ENCODE measurements at regions not wholly inside any gene's neighbourhood (a gene's known extent, or its start where the extent isn't known, plus 50 kb on each side); places are given as distances from the start of the nearest gene placed in this dataset.
"Not testable (repeated sequence)": the region's sequence is repeated elsewhere in the genome, so short reads cannot be mapped to it uniquely, and the experiment has no call there.

GRCh38 chr5:167837127-167837526, 454.3 kb upstream of the WWC1 start:
- H3K27ac Mint-ChIP-seq = no peak overlapping the region
- peaks cover 0 to 13% (median 3%) of the 10 kb centered on the region in 9 donors for H3K9me3 Mint-ChIP-seq
- no peaks in the 10 kb centered on the region for H3K36me3 Mint-ChIP-seq
- POLR2A ChIA-PET = no interaction called here
- no peak overlapping the region for H3K4me3 Mint-ChIP-seq
- ATAC-seq = no peak
- no peaks in the 10 kb centered on the region for H3K4me1 Mint-ChIP-seq
- H3K27me3 Mint-ChIP-seq = peaks cover 0 to 5% (median 0%) of the 10 kb centered on the region in 5 donors
- no peak for DNase-seq

GRCh38 chr5:167839065-167839464, 452.4 kb upstream of the WWC1 start:
- no peak for DNase-seq
- POLR2A ChIA-PET = no interaction called here
- Mint-ChIP-seq H3K4me3 (no peak overlapping the region), H3K9me3 (peaks cover 0 to 9% (median 3%) of the 10 kb centered on the region in 9 donors), H3K36me3 (no peaks in the 10 kb centered on the region), H3K4me1 (no peaks in the 10 kb centered on the region), H3K27me3 (no peaks in the 10 kb centered on the region), H3K27ac (no peak overlapping the region)
- ATAC-seq = no peak

- Mint-ChIP-seq H3K4me3 (no peak overlapping the region), H3K27ac (peak overlapping the region in 1 of 10 donors; percentile 0), H3K27me3 (no peaks in the 10 kb centered on the region), H3K4me1 (no peaks in the 10 kb centered on the region), H3K36me3 (no peaks in the 10 kb centered on the region), H3K9me3 (peaks cover 0 to 16% (median 2%) of the 10 kb centered on the region in 9 donors)
- ATAC-seq (no peak), DNase-seq (no peak)
- POLR2A ChIA-PET = no interaction called here
Observed at GRCh38 chr5:167840527-167841130, 450.8 kb upstream of the WWC1 start.

- H3K4me3 Mint-ChIP-seq = no peak overlapping the region
- H3K36me3 Mint-ChIP-seq = no peaks in the 10 kb centered on the region
- DNase-seq (no peak), ATAC-seq (no peak)
- POLR2A ChIA-PET = no interaction called here
- H3K4me1 Mint-ChIP-seq = no peaks in the 10 kb centered on the region
- no peak overlapping the region for H3K27ac Mint-ChIP-seq
- peaks cover 0 to 4% (median 0%) of the 10 kb centered on the region in 5 donors for H3K27me3 Mint-ChIP-seq
- peaks cover 0 to 18% (median 3%) of the 10 kb centered on the region in 9 donors for H3K9me3 Mint-ChIP-seq
Observed at GRCh38 chr5:167843881-167844572, 447.4 kb upstream of the WWC1 start.

- Mint-ChIP-seq H3K9me3 (peaks cover 0 to 30% (median 3%) of the 10 kb centered on the region in 9 donors), H3K4me1 (no peaks in the 10 kb centered on the region), H3K27ac (no peak overlapping the region), H3K27me3 (peaks cover 0 to 4% (median 0%) of the 10 kb centered on the region in 5 donors), H3K4me3 (no peak overlapping the region), H3K36me3 (no peaks in the 10 kb centered on the region)
- ATAC-seq (no peak), DNase-seq (no peak)
- POLR2A ChIA-PET = no interaction called here
Observed at GRCh38 chr5:167845952-167846351, 445.5 kb upstream of the WWC1 start.

GRCh38 chr5:167849874-167850273, 441.6 kb upstream of the WWC1 start:
- no peak for DNase-seq
- Mint-ChIP-seq H3K9me3 (peaks cover 0 to 38% (median 3%) of the 10 kb centered on the region in 9 donors), H3K4me1 (no peaks in the 10 kb centered on the region), H3K27ac (no peak overlapping the region), H3K36me3 (no peaks in the 10 kb centered on the region), H3K27me3 (peaks cover 0 to 7% (median 0%) of the 10 kb centered on the region in 5 donors), H3K4me3 (no peak overlapping the region)
- POLR2A ChIA-PET = no interaction called here
- no peak for ATAC-seq

GRCh38 chr5:167850911-167851310, 440.5 kb upstream of the WWC1 start:
- Mint-ChIP-seq H3K27ac (no peak overlapping the region), H3K9me3 (peaks cover 0 to 38% (median 2%) of the 10 kb centered on the region in 9 donors), H3K4me3 (no peak overlapping the region), H3K36me3 (no peaks in the 10 kb centered on the region), H3K4me1 (no peaks in the 10 kb centered on the region), H3K27me3 (peaks cover 0 to 7% (median 0%) of the 10 kb centered on the region in 5 donors)
- DNase-seq = no peak
- no peak for ATAC-seq
- POLR2A ChIA-PET = no interaction called here

- no peak overlapping the region for H3K4me3 Mint-ChIP-seq
- no peaks in the 10 kb centered on the region for H3K4me1 Mint-ChIP-seq
- peaks cover 0 to 7% (median under 1%) of the 10 kb centered on the region in 5 donors for H3K27me3 Mint-ChIP-seq
- no peak overlapping the region for H3K27ac Mint-ChIP-seq
- no peak for ATAC-seq
- DNase-seq = no peak
- peaks cover 0 to 38% (median 2%) of the 10 kb centered on the region in 9 donors for H3K9me3 Mint-ChIP-seq
- H3K36me3 Mint-ChIP-seq = no peaks in the 10 kb centered on the region
- POLR2A ChIA-PET = no interaction called here
Observed at GRCh38 chr5:167851416-167851815, 440.0 kb upstream of the WWC1 start.

- Mint-ChIP-seq H3K4me1 (no peaks in the 10 kb centered on the region), H3K9me3 (peaks cover 0 to 30% (median 2%) of the 10 kb centered on the region in 9 donors), H3K36me3 (no peaks in the 10 kb centered on the region), H3K27ac (no peak overlapping the region), H3K27me3 (peaks cover 0 to 3% (median 1%) of the 10 kb centered on the region in 5 donors), H3K4me3 (no peak overlapping the region)
- ATAC-seq (no peak), DNase-seq (no peak)
- POLR2A ChIA-PET = no interaction called here
Observed at GRCh38 chr5:167852515-167852914, 438.9 kb upstream of the WWC1 start.

- POLR2A ChIA-PET = no interaction called here
Observed at GRCh38 chr5:167853421-167853820, 438.0 kb upstream of the WWC1 start.

GRCh38 chr5:167855818-167856217, 435.6 kb upstream of the WWC1 start:
- peaks cover 0 to 3% (median 1%) of the 10 kb centered on the region in 5 donors for H3K27me3 Mint-ChIP-seq
- no peak overlapping the region for H3K4me3 Mint-ChIP-seq
- H3K36me3 Mint-ChIP-seq = no peaks in the 10 kb centered on the region
- DNase-seq = no peak
- ATAC-seq = no peak
- H3K27ac Mint-ChIP-seq = no peak overlapping the region
- POLR2A ChIA-PET = no interaction called here
- H3K4me1 Mint-ChIP-seq = no peaks in the 10 kb centered on the region
- peaks cover 0 to 15% (median 2%) of the 10 kb centered on the region in 9 donors for H3K9me3 Mint-ChIP-seq

More at GRCh38 chr5:167853421-167853820, 438.0 kb upstream of the WWC1 start:
- Mint-ChIP-seq H3K27me3 (peaks cover 0 to 3% (median 1%) of the 10 kb centered on the region in 5 donors), H3K4me1 (no peaks in the 10 kb centered on the region), H3K36me3 (no peaks in the 10 kb centered on the region), H3K4me3 (no peak overlapping the region), H3K27ac (no peak overlapping the region), H3K9me3 (peaks cover 0 to 28% (median 2%) of the 10 kb centered on the region in 9 donors)
- DNase-seq (no peak), ATAC-seq (no peak)

- Mint-ChIP-seq H3K27ac (no peak overlapping the region), H3K9me3 (peaks cover 0 to 13% (median 4%) of the 10 kb centered on the region in 9 donors), H3K27me3 (peaks cover 0 to 4% (median 3%) of the 10 kb centered on the region in 5 donors), H3K4me3 (no peak overlapping the region), H3K36me3 (no peaks in the 10 kb centered on the region), H3K4me1 (no peaks in the 10 kb centered on the region)
- DNase-seq (no peak), ATAC-seq (no peak)
- POLR2A ChIA-PET = no interaction called here
Observed at GRCh38 chr5:167857321-167857720, 434.1 kb upstream of the WWC1 start.

- POLR2A ChIA-PET, H3K27me3 Mint-ChIP-seq, H3K9me3 Mint-ChIP-seq, H3K4me1 Mint-ChIP-seq, H3K4me3 Mint-ChIP-seq, DNase-seq, ATAC-seq, H3K36me3 Mint-ChIP-seq, H3K27ac Mint-ChIP-seq: not testable (repeated sequence)
Observed at GRCh38 chr5:167858186-167858855, 433.1 kb upstream of the WWC1 start.
